ENCODE measurements at regions not wholly inside any gene's neighbourhood (a gene's known extent, or its start where the extent isn't known, plus 50 kb on each side); places are given as distances from the start of the nearest gene placed in this dataset.

DNA sequence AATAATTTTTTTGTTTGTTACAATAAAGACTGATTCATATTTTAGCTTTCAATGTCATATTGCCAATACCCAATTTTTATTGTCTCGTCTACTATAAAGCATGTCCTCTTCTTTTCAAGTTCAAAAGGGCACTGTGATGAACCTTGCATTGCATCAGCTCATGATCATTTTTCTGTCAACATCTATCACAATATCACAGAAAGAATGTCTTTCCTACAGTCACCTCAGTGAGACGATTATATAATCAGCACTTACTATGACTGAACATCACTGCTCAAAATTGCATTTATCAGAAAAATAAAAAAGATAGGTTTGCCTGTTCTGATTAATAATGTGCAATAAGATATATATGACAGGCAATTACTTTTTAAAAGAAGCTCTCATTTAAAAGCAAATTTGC lies 228.7 kb upstream of the LRFN5 start:
- TF ChIP-seq, protein P1, sequence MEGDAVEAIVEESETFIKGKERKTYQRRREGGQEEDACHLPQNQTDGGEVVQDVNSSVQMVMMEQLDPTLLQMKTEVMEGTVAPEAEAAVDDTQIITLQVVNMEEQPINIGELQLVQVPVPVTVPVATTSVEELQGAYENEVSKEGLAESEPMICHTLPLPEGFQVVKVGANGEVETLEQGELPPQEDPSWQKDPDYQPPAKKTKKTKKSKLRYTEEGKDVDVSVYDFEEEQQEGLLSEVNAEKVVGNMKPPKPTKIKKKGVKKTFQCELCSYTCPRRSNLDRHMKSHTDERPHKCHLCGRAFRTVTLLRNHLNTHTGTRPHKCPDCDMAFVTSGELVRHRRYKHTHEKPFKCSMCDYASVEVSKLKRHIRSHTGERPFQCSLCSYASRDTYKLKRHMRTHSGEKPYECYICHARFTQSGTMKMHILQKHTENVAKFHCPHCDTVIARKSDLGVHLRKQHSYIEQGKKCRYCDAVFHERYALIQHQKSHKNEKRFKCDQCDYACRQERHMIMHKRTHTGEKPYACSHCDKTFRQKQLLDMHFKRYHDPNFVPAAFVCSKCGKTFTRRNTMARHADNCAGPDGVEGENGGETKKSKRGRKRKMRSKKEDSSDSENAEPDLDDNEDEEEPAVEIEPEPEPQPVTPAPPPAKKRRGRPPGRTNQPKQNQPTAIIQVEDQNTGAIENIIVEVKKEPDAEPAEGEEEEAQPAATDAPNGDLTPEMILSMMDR (IDR thresholded peaks at IDR 0.05; ENCODE audit: insufficient read depth, low read length, poor library complexity, severe bottlenecking), result no peak
- TF ChIP-seq EZH2phosphoT487 (conservative IDR thresholded peaks at IDR 0.05; ENCODE audit: low read length), result no peak
